Right lobe of liver (tissue), 6 donors: ENCODE measurements at regions not wholly inside any gene's neighbourhood (a gene's known extent, or its start where the extent isn't known, plus 50 kb on each side); places are given as distances from the start of the nearest gene placed in this dataset.

Experiments
- ATAC-seq, 4 donors: fragments of 200-7000 bp; cut with Tn5 transposase; one replicate each; pipeline ENCODE4 v1.9.1; 2020; ENCODE audit warnings: mild to moderate bottlenecking in 4 of 4, moderate library complexity in 4 of 4
- DNase-seq, 3 donors: peaks; one replicate each; pipeline ENCODE4 v3.0.0-alpha.2; 2020
- H3K27ac ChIP-seq, 3 donors: fragments of 200-600 bp; one replicate each; pipeline ENCODE4 v1.8.0; 2022
- H3K27me3 ChIP-seq, 2 donors: fragments of 200-600 bp; one replicate each; pipeline ENCODE4 v1.8.0; 2022
- H3K36me3 ChIP-seq, 4 donors: fragments of 200-600 bp; sonication (generic) in 1 of 4; one replicate each; pipeline versions ENCODE4 v1.5.1 to v1.8.0; 2017 to 2022; ENCODE audit warnings: control low read depth in 1 of 4
- H3K4me1 ChIP-seq, 4 donors: fragments of 200-600 bp; sonication (generic) in 1 of 4; one replicate each; pipeline versions ENCODE4 v1.5.1 to v1.8.0; 2017 to 2022; ENCODE audit warnings: control low read depth in 1 of 4
- H3K4me3 ChIP-seq, 3 donors: fragments of 200-600 bp; one replicate each; pipeline ENCODE4 v1.8.0; 2022
- H3K9me3 ChIP-seq, 4 donors: fragments of 200-600 bp; sonication (generic) in 1 of 4; one replicate each; pipeline versions ENCODE4 v1.5.1 to v1.8.0; 2017 to 2022; ENCODE audit warnings: control low read depth in 1 of 4
- POLR2A ChIP-seq: fragments of 450-650 bp; IDR thresholded peaks from one replicate; pipeline ENCODE4 v1.6.1; 2017; ENCODE audit warnings: antibody characterized with exemption, mild to moderate bottlenecking
- WGBS: methylation state at CpG from one replicate; pipeline ENCODE4 v1.1.6; 2018; ENCODE audit warnings: low coverage, low lambda C conversion rate; ENCODE audit not compliant: insufficient coverage; ENCODE audit errors: missing lambda C conversion rate; 5-methylcytosine and 5-hydroxymethylcytosine counted together
- intact Hi-C, 2 donors: fragments of 100-400 bp; cut with DNase I; formaldehyde crosslinking; loops; one replicate each; pipeline versions ENCODE4 v1.11.2 to v1.14.1; 2022
- TF ChIP-seq, protein P1 (sequence below), 4 donors: fragments of 200-600 bp in 3 of 4; fragments of 450-650 bp in 1 of 4; IDR thresholded peaks; one replicate each; pipeline versions ENCODE4 v1.5.1 to v1.8.0; 2016 to 2022; ENCODE audit warnings: antibody characterized with exemption in 4 of 4, mild to moderate bottlenecking in 2 of 4
- donor health status: DM: no; HTN: yes; CAD: no.
- donor health status: DM: no; HTN: no; CAD: no.
- donor health status: DM: no; HTN: no; CAD: no.
- donor health status: DM: no; HTN: yes; CAD: no.
- donor health status: DM: no; HTN: yes; CAD: no.

DNA sequence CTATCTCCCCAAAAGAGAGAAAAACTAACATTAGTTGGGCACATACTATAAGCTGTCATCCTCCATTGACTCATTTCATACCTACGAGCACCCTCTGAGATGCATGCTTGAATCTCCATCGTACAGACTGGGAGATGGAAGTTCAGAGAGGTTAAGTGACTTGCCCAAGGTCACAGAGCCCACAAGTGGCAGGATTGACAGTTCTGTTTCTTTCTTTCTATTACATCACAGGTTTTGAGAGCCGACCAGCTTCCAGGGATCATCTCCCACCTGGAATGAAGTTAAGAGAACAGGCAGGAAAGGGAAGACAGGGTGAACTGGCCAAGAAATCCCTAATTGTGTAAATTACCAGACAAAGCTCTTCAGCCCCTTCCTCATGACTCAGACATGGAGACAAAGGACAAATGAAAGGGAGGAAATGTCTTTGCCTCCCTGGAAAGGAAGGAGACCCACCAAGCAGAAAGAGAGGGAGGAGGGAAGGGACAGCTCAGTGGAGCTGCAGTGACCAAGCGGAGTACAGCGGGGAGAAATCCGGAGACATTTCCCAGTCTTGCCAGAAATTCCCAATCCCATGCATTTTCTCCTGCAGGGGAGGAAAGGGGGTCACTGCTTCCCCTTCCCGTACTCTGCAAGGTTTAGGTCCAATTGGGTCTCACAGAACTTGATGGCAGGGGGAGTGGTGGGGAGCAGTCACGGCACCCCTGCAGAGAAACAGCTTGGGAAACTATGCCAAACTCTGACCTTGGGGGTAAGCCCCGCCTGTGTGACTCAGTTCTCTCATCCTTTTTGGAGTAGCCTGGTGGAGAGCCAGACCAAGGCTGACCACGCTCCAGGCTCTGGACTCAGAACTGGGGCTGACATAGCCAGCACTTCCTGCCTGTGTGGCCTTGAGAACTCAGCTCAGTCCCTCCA lies 154.3 kb downstream of the ANKRD60 start:
- H3K9me3 ChIP-seq, result no peaks in the 10 kb centered on the region
- no peak overlapping the region for H3K27ac ChIP-seq
- 55% methylated on average over 8 of the region's 10 CpGs for WGBS
- no peaks in the 10 kb centered on the region for H3K36me3 ChIP-seq
- H3K4me1 ChIP-seq, result no peaks in the 10 kb centered on the region
- intact Hi-C loops, result no loop called here
- DNase-seq, result no peak
- no peak overlapping the region for H3K4me3 ChIP-seq
- TF ChIP-seq, protein P1, sequence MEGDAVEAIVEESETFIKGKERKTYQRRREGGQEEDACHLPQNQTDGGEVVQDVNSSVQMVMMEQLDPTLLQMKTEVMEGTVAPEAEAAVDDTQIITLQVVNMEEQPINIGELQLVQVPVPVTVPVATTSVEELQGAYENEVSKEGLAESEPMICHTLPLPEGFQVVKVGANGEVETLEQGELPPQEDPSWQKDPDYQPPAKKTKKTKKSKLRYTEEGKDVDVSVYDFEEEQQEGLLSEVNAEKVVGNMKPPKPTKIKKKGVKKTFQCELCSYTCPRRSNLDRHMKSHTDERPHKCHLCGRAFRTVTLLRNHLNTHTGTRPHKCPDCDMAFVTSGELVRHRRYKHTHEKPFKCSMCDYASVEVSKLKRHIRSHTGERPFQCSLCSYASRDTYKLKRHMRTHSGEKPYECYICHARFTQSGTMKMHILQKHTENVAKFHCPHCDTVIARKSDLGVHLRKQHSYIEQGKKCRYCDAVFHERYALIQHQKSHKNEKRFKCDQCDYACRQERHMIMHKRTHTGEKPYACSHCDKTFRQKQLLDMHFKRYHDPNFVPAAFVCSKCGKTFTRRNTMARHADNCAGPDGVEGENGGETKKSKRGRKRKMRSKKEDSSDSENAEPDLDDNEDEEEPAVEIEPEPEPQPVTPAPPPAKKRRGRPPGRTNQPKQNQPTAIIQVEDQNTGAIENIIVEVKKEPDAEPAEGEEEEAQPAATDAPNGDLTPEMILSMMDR (IDR thresholded peaks at IDR 0.05), result no peak
- peak in 1 of 4 donors; percentile 70 for ATAC-seq
- H3K27me3 ChIP-seq, result no peaks in the 10 kb centered on the region

DNA sequence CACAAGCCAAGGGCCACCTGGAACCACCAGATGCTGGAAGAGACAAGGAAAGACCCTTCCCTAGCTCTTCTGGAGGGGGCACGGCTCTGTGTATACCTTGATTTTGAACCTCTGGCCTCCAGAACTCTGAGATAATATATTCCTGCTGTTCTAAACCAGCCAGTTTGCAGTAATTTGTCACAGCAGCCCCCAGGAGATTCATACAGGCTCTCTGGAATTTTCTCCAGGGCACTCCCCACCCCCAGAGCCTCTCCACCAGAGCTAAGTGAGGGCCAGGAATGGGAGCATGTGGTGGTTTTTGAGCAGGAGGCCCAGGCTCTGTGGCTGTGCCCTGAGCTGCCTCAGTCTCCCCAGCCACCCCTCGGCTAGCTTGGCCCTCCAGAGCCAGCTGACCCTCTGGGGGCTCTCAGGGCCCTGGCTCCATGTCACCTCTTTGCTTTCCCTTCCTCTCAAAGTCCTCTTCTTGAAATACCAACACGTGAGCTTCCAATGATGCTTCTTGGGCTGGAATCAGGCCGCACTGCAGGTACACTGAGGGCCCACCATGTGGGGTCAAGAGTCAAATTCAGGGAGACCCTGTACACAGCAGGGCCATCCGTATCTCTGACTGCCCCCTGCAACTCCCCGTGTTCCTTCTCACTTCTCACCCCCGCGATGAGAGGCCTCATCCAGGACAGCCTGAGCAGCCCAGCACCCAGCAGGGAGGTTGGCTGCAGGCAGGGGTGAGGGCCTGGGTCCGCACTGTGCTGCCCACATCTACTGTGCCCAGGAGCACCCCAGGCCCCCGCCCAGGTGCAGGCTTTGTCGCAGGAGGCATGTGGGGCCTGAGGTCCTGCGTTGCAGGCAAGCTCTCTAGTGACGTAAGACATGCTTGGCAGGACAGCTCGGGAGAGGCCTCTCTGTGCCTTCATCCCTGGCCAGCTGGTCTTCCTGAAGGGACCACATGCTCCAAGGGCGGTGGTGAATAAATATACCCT lies 155.5 kb downstream of the ANKRD60 start:
- DNase-seq, result no peak
- 69% methylated on average over 5 of the region's 15 CpGs for WGBS
- intact Hi-C loops, result no loop called here
- ATAC-seq, result peak in 1 of 4 donors; percentile 26
- Histone ChIP-seq H3K36me3 (no peaks in the 10 kb centered on the region), H3K27ac (no peak overlapping the region), H3K27me3 (no peaks in the 10 kb centered on the region), H3K4me1 (no peaks in the 10 kb centered on the region), H3K9me3 (no peaks in the 10 kb centered on the region), H3K4me3 (no peak overlapping the region)
- TF ChIP-seq, protein P1 (IDR thresholded peaks at IDR 0.05), result no peak
- TF ChIP-seq POLR2A, result no peak

- Histone ChIP-seq H3K4me1 (no peaks in the 10 kb centered on the region), H3K27ac (no peak overlapping the region), H3K9me3 (no peaks in the 10 kb centered on the region), H3K4me3 (no peak overlapping the region), H3K27me3 (no peaks in the 10 kb centered on the region), H3K36me3 (no peaks in the 10 kb centered on the region)
- DNase-seq (no peak), ATAC-seq (no peak)
- TF ChIP-seq, protein P1 (IDR thresholded peaks at IDR 0.05), result no peak
- no peak for TF ChIP-seq POLR2A
- intact Hi-C loops, result no loop called here
- 53% methylated on average over 3 of the region's 3 CpGs for WGBS
Observed at GRCh38 chr20:58071991-58072390, 156.5 kb downstream of the ANKRD60 start.

- H3K27ac ChIP-seq, result no peak overlapping the region
- intact Hi-C loops, result no loop called here
- DNase-seq (no peak), ATAC-seq (no peak)
- TF ChIP-seq, protein P1 (IDR thresholded peaks at IDR 0.05), result no peak
- no peak for TF ChIP-seq POLR2A
- H3K27me3 ChIP-seq, result no peaks in the 10 kb centered on the region
- no peaks in the 10 kb centered on the region for H3K36me3 ChIP-seq
- no peak overlapping the region for H3K4me3 ChIP-seq
- no peaks in the 10 kb centered on the region for H3K9me3 ChIP-seq
- H3K4me1 ChIP-seq, result no peaks in the 10 kb centered on the region
Observed at GRCh38 chr20:58071298-58071697, 157.2 kb downstream of the ANKRD60 start.
